Body of pancreas (tissue), 4 donors: ENCODE measurements at regions not wholly inside any gene's neighbourhood (a gene's known extent, or its start where the extent isn't known, plus 50 kb on each side); places are given as distances from the start of the nearest gene placed in this dataset.

Experiments
- CTCF ChIP-seq, 7 experiments: fragments of 450-650 bp in 4 of 7; fragments of 200-600 bp in 3 of 7; sonication (generic) in 3 of 7; IDR thresholded peaks; one replicate each; pipeline ENCODE4 v1.5.1; 2016 to 2019; ENCODE audit warnings: antibody characterized with exemption in 7 of 7
- POLR2A ChIP-seq, 3 donors: fragments of 450-650 bp; IDR thresholded peaks; one replicate each; pipeline ENCODE4 v1.6.1; 2016; ENCODE audit warnings: antibody characterized with exemption in 3 of 3, mild to moderate bottlenecking in 2 of 3

- TF ChIP-seq CTCF (IDR thresholded peaks at IDR 0.05), result no peak
- TF ChIP-seq POLR2A (IDR thresholded peaks at IDR 0.05), result no peak
Measured at GRCh38 chr9:90539286-90539685, 103.3 kb downstream of the DIRAS2 start.
